ENCODE measurements at regions not wholly inside any gene's neighbourhood (a gene's known extent, or its start where the extent isn't known, plus 50 kb on each side); places are given as distances from the start of the nearest gene placed in this dataset.
A peak's percentile ranks its signal among the peaks of the same experiment; 100 is the strongest.
"Not testable (repeated sequence)": the region's sequence is repeated elsewhere in the genome, so short reads cannot be mapped to it uniquely, and the experiment has no call there.

DNA sequence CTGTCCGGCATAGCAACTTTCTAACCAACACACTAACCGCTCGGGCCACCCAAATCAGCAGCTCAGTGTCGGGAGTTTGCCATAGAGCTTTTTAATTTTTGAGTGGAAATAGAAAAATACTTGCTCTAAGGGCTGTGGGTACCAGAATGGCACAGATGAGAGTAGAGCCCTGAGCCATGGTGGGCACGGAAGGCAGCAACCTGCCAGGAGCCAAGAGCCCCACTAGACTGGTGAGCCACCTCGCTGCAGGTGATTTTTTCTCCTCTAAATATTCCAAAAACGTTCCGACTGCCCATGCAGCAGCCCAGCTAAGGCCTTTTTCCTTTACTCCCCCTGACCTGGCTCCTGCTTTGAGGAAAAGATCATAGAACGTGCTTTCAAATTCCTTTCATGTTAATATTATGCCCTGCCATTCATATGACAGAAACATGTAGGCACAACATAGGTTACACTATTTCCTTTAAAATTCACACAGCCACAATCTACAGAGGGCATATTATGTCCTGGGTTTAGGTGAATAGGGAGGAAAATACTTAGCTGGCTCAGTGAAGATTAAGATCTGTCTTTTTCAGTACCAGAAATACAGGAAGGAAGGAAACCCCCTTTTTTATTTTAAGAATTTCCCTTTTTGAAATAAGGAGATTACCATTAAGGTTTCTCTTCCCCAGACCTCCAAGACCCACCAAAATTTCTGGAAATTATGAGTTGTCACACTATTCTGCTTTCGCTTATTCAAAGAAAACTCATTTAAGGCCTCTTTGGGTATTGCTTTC, 81.0 kb upstream of the ATP12A start:
- H3K27me3 ChIP-seq (ENCODE audit: control insufficient read depth in 1 of 2, insufficient read depth in 2 of 2, low read length in 1 of 2); intact Hi-C loops (cut with DNase I); ATAC-seq (ENCODE audit: low FRiP score); H3K36me3 ChIP-seq (ENCODE audit: control insufficient read depth in 1 of 2, insufficient read depth in 2 of 2, low read length in 1 of 2); H3K4me3 ChIP-seq (ENCODE audit: low read length in 2 of 2); H3K9me3 ChIP-seq (ENCODE audit: control insufficient read depth, low read length); H3K4me1 ChIP-seq (ENCODE audit: control insufficient read depth in 1 of 2, insufficient read depth in 2 of 2, low read length in 2 of 2); H3K27ac ChIP-seq (ENCODE audit: low read depth in 1 of 2, low read length in 2 of 2): not testable (repeated sequence)
- peak in 1 of 2 donors; percentile 17 for DNase-seq
- 83 to 86% methylated on average over 10 of the region's 10 CpGs for WGBS, 2 donors

- ATAC-seq (ENCODE audit: low FRiP score) (no peak), DNase-seq (peak in 1 of 2 donors; percentile 52)
- H3K36me3 ChIP-seq (ENCODE audit: control insufficient read depth in 1 of 2, insufficient read depth in 2 of 2, low read length in 1 of 2): no peaks in the 10 kb centered on the region
- 67 to 90% methylated on average over 6 of the region's 6 CpGs for WGBS, 2 donors
- intact Hi-C loops (cut with DNase I): no loop called here
- no peaks in the 10 kb centered on the region for H3K27me3 ChIP-seq (ENCODE audit: control insufficient read depth in 1 of 2, insufficient read depth in 2 of 2, low read length in 1 of 2)
- H3K27ac ChIP-seq (ENCODE audit: low read depth in 1 of 2, low read length in 2 of 2): no peak overlapping the region
- peaks cover 5% of the 10 kb centered on the region for H3K9me3 ChIP-seq (ENCODE audit: control insufficient read depth, low read length)
- H3K4me1 ChIP-seq (ENCODE audit: control insufficient read depth in 1 of 2, insufficient read depth in 2 of 2, low read length in 2 of 2): no peaks in the 10 kb centered on the region
- no peak overlapping the region for H3K4me3 ChIP-seq (ENCODE audit: low read length in 2 of 2)
These were observed 74.3 kb upstream of the ATP12A start for GRCh38 chr13:24605923-24606372.

DNA sequence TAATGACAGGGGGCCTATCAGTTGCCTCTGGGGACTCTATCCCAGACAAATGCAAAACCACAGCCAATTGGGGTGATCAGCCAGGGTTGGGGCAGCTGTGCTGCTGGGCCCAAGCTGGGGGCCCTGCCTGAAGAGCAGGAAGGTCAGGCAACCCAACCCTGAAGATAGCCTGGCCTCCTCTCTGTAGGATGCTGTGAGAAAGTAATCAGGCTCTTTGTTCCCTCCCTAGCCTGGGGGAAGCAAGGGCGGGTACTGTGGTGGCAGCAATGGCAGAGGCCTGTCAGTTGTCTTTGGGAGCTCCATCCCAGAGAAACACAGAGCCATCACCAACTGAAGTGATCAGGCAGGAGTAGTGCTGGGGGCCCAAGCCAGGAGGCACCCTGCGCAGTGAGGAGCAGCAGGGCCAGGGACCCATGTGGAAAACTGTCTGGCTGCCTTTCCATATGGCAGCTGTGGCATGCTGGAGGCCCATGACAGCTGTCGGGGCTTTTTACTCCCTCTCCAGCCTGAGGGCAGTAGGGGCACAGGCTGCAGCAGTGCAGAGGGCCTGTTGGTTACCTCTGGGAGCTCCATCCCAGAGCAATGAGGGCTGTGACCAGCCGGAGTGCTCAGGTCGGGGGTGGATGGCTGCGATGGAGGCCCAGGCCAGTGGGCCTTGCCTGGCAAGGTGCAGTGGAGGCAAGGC, 73.6 kb upstream of the ATP12A start:
- Histone ChIP-seq H3K4me3 (ENCODE audit: low read length in 2 of 2) (no peak overlapping the region), H3K9me3 (ENCODE audit: control insufficient read depth, low read length) (peaks cover 5% of the 10 kb centered on the region), H3K27ac (ENCODE audit: low read depth in 1 of 2, low read length in 2 of 2) (no peak overlapping the region), H3K36me3 (ENCODE audit: control insufficient read depth in 1 of 2, insufficient read depth in 2 of 2, low read length in 1 of 2) (no peaks in the 10 kb centered on the region), H3K4me1 (ENCODE audit: control insufficient read depth in 1 of 2, insufficient read depth in 2 of 2, low read length in 2 of 2) (no peaks in the 10 kb centered on the region), H3K27me3 (ENCODE audit: control insufficient read depth in 1 of 2, insufficient read depth in 2 of 2, low read length in 1 of 2) (no peaks in the 10 kb centered on the region)
- 85 to 94% methylated on average over 6 of the region's 6 CpGs for WGBS, 2 donors
- intact Hi-C loops (cut with DNase I): no loop called here
- DNase-seq (peak in 1 of 2 donors; percentile 42), ATAC-seq (ENCODE audit: low FRiP score) (no peak)

GRCh38 chr13:24610956-24611355, 69.3 kb upstream of the ATP12A start:
- intact Hi-C loops (cut with DNase I): no loop called here
- H3K27me3 ChIP-seq (ENCODE audit: control insufficient read depth in 1 of 2, insufficient read depth in 2 of 2, low read length in 1 of 2): no peaks in the 10 kb centered on the region
- H3K9me3 ChIP-seq (ENCODE audit: control insufficient read depth, low read length): peaks cover 5% of the 10 kb centered on the region
- no peaks in the 10 kb centered on the region for H3K36me3 ChIP-seq (ENCODE audit: control insufficient read depth in 1 of 2, insufficient read depth in 2 of 2, low read length in 1 of 2)
- no peak overlapping the region for H3K4me3 ChIP-seq (ENCODE audit: low read length in 2 of 2)
- no peak overlapping the region for H3K27ac ChIP-seq (ENCODE audit: low read depth in 1 of 2, low read length in 2 of 2)
- no peak for ATAC-seq (ENCODE audit: low FRiP score)
- no peak for DNase-seq
- 89 to 90% methylated on average over 3 of the region's 3 CpGs for WGBS, 2 donors
- no peaks in the 10 kb centered on the region for H3K4me1 ChIP-seq (ENCODE audit: control insufficient read depth in 1 of 2, insufficient read depth in 2 of 2, low read length in 2 of 2)

DNA sequence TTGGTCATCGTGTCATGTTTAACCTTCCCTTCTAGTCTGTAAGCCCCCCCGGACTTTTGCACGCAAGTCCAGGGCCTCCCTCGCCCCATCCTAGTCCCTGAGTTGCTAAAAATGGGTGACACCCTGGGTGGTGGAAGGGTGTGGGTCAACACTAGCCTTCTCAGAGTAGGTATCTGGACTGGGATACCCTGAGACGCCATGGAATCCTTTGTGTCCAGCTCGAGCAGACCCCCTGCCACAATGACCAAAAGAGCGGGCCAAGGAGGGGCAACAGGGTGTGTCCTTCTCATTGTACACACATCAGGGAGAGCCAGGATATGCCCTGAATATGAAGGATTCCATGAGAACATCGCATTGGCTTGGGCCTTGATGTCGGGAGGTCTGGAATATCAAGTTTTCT, 67.5 kb upstream of the ATP12A start:
- DNase-seq: no peak
- 96 to 97% methylated on average over 9 of the region's 9 CpGs for WGBS, 2 donors
- Histone ChIP-seq H3K4me1 (ENCODE audit: control insufficient read depth in 1 of 2, insufficient read depth in 2 of 2, low read length in 2 of 2) (no peaks in the 10 kb centered on the region), H3K4me3 (ENCODE audit: low read length in 2 of 2) (no peak overlapping the region), H3K9me3 (ENCODE audit: control insufficient read depth, low read length) (no peaks in the 10 kb centered on the region), H3K27me3 (ENCODE audit: control insufficient read depth in 1 of 2, insufficient read depth in 2 of 2, low read length in 1 of 2) (no peaks in the 10 kb centered on the region), H3K36me3 (ENCODE audit: control insufficient read depth in 1 of 2, insufficient read depth in 2 of 2, low read length in 1 of 2) (no peaks in the 10 kb centered on the region), H3K27ac (ENCODE audit: low read depth in 1 of 2, low read length in 2 of 2) (no peak overlapping the region)
- ATAC-seq (ENCODE audit: low FRiP score): no peak
- intact Hi-C loops (cut with DNase I): no loop called here

DNA sequence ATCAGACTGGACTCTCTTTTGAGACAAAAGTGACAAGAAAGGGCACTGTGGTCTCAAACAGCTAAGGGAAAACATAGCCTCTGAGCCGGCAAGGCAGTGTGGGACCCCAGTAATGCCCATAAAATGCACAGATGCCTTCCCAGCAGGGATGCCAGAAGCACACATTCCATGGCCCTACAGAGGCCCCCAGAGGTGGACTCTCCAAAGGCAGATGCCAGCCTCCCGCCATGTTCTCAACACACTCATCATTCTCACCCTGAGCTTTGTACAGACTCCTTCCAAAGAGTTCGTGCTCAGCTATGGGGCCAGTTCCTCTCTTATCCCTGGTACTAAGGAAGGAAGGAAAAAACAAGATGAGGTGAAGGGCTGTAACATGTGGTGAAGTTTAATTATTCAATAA, 67.1 kb upstream of the ATP12A start:
- WGBS, 2 donors: 84 to 91% methylated on average over 3 of the region's 3 CpGs
- H3K4me3 ChIP-seq (ENCODE audit: low read length in 2 of 2): no peak overlapping the region
- DNase-seq (peak in 1 of 2 donors; percentile 46), ATAC-seq (ENCODE audit: low FRiP score) (peak; percentile 56)
- H3K36me3 ChIP-seq (ENCODE audit: control insufficient read depth in 1 of 2, insufficient read depth in 2 of 2, low read length in 1 of 2): no peaks in the 10 kb centered on the region
- no peaks in the 10 kb centered on the region for H3K27me3 ChIP-seq (ENCODE audit: control insufficient read depth in 1 of 2, insufficient read depth in 2 of 2, low read length in 1 of 2)
- H3K9me3 ChIP-seq (ENCODE audit: control insufficient read depth, low read length): no peaks in the 10 kb centered on the region
- no peak overlapping the region for H3K27ac ChIP-seq (ENCODE audit: low read depth in 1 of 2, low read length in 2 of 2)
- intact Hi-C loops (cut with DNase I): no loop called here
- no peaks in the 10 kb centered on the region for H3K4me1 ChIP-seq (ENCODE audit: control insufficient read depth in 1 of 2, insufficient read depth in 2 of 2, low read length in 2 of 2)

- Histone ChIP-seq H3K27ac (ENCODE audit: low read depth in 1 of 2, low read length in 2 of 2) (no peak overlapping the region), H3K36me3 (ENCODE audit: control insufficient read depth in 1 of 2, insufficient read depth in 2 of 2, low read length in 1 of 2) (no peaks in the 10 kb centered on the region), H3K4me1 (ENCODE audit: control insufficient read depth in 1 of 2, insufficient read depth in 2 of 2, low read length in 2 of 2) (no peaks in the 10 kb centered on the region), H3K9me3 (ENCODE audit: control insufficient read depth, low read length) (no peaks in the 10 kb centered on the region), H3K4me3 (ENCODE audit: low read length in 2 of 2) (no peak overlapping the region), H3K27me3 (ENCODE audit: control insufficient read depth in 1 of 2, insufficient read depth in 2 of 2, low read length in 1 of 2) (no peaks in the 10 kb centered on the region)
- intact Hi-C loops (cut with DNase I): no loop called here
- WGBS, 2 donors: 85 to 95% methylated on average over 11 of the region's 11 CpGs
- no peak for ATAC-seq (ENCODE audit: low FRiP score)
- peak in 1 of 2 donors; percentile 55 for DNase-seq
These were observed 66.5 kb upstream of the ATP12A start for GRCh38 chr13:24613755-24614154.

GRCh38 chr13:24614306-24615080, 65.7 kb upstream of the ATP12A start:
- H3K4me1 ChIP-seq (ENCODE audit: control insufficient read depth in 1 of 2, insufficient read depth in 2 of 2, low read length in 2 of 2): no peaks in the 10 kb centered on the region
- H3K9me3 ChIP-seq (ENCODE audit: control insufficient read depth, low read length): no peaks in the 10 kb centered on the region
- ATAC-seq (ENCODE audit: low FRiP score) (no peak), DNase-seq (peak in 1 of 2 donors; percentile 71)
- WGBS, 2 donors: 93 to 95% methylated on average over 15 of the region's 15 CpGs
- intact Hi-C loops (cut with DNase I): no loop called here
- H3K36me3 ChIP-seq (ENCODE audit: control insufficient read depth in 1 of 2, insufficient read depth in 2 of 2, low read length in 1 of 2): no peaks in the 10 kb centered on the region
- no peak overlapping the region for H3K4me3 ChIP-seq (ENCODE audit: low read length in 2 of 2)
- no peaks in the 10 kb centered on the region for H3K27me3 ChIP-seq (ENCODE audit: control insufficient read depth in 1 of 2, insufficient read depth in 2 of 2, low read length in 1 of 2)
- H3K27ac ChIP-seq (ENCODE audit: low read depth in 1 of 2, low read length in 2 of 2): no peak overlapping the region

Data from aorta (tissue), 5 donors.